Testis (tissue), 2 donors: ENCODE measurements at regions not wholly inside any gene's neighbourhood (a gene's known extent, or its start where the extent isn't known, plus 50 kb on each side); places are given as distances from the start of the nearest gene placed in this dataset.

Source experiments
- CTCF ChIP-seq, 3 experiments: fragments of 450-650 bp in 2 of 3; fragments of 200-600 bp in 1 of 3; sonication (generic) in 1 of 3; IDR thresholded peaks; one replicate each; pipeline ENCODE4 v1.5.1; 2016 to 2019; ENCODE audit warnings: antibody characterized with exemption in 3 of 3, mild to moderate bottlenecking in 2 of 3, moderate library complexity in 1 of 3
- POLR2A ChIP-seq: fragments of 450-650 bp; IDR thresholded peaks from one replicate; pipeline ENCODE4 v1.6.1; 2017; ENCODE audit warnings: antibody characterized with exemption, mild to moderate bottlenecking, moderate library complexity

- TF ChIP-seq CTCF (IDR thresholded peaks at IDR 0.05) (no peak), POLR2A (no peak)
Observed at GRCh38 chr13:54175466-54175865, 1146.9 kb downstream of the OLFM4 start.
